ENCODE measurements at regions not wholly inside any gene's neighbourhood (a gene's known extent, or its start where the extent isn't known, plus 50 kb on each side); places are given as distances from the start of the nearest gene placed in this dataset.
A peak's percentile ranks its signal among the peaks of the same experiment; 100 is the strongest.

DNA sequence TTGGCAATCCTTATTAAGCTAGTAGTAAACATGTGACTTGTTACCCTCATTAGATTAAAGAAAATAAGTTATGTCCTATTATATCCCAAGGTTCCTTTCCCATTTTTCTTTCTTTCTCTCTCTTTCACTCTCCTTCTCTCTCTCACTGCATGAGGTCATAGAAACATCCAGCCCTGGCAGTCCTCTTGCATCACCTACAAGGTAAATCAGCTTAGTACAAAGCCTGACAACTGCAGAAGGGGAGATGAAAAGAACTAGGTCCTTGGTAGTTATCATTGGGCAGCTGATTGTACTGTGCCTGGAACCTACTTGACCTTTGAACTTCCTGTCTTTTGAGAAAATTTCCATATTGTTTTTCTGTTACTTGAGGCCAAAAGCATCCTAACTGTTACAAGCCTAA is 307.9 kb upstream of the SP8 start:
- no peak for FAIRE-seq
- ChIA-PET POLR2A (no interaction called here), CTCF (no interaction called here)

DNA sequence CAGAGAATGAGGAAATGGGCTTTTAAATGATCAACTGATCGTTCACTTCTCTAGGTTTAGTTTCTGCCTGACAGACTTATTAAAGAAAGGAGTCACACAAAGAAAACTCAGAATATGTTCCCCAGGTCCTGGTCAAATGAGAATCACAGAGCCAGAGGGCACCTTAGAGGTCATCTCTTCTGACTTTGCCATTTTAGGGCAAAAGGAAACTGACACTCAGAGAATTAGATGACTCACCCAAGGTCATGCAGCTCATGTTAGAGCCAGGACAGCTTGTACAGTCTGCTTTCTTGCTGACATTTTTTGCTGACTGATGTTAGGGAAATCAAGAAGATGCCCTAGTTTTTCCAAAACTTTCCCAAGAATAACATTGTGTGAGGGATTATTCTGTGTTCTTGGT is 312.7 kb upstream of the SP8 start:
- peak; percentile 12 for DNase-seq (ENCODE audit: low read depth, low spot score)
- ChIA-PET CTCF (interaction anchor here (0.8 kb wide), 1 partner anchor 19 kb away, joined by 3 read pairs; no protein-coding TSS in a partner anchor), SMC1A (ENCODE audit: uncharacterized antibody, unreplicated experiment) (interaction anchor here (1.1 kb wide), 1 partner anchor 14 kb away, joined by 4 read pairs; no protein-coding TSS in a partner anchor), POLR2A (no interaction called here), RAD21 (ENCODE audit: unreplicated experiment) (no interaction called here)
- BruUV-seq (replicated peaks), result no TSS peak
- Histone ChIP-seq H3K36me3 (ENCODE audit: control insufficient read depth in 2 of 2, insufficient read depth in 2 of 2, low read length in 1 of 2) (no peaks in the 10 kb centered on the region), H3K27me3 (replicated peaks in 1 of 2; ENCODE audit: control insufficient read depth in 2 of 2, insufficient read depth in 2 of 2, low read length in 1 of 2) (no peaks in the 10 kb centered on the region), H3K4me3 (no peak overlapping the region), H3K27ac (ENCODE audit: control insufficient read depth, insufficient read depth) (no peak overlapping the region), H3K9me3 (replicated peaks; ENCODE audit: control insufficient read depth, insufficient read depth, low read length) (no peaks in the 10 kb centered on the region), H2AFZ (ENCODE audit: control insufficient read depth, low read depth, low read length) (no peak overlapping the region), H4K20me1 (ENCODE audit: control insufficient read depth, insufficient read depth) (no peaks in the 10 kb centered on the region), H3K79me2 (ENCODE audit: control insufficient read depth, insufficient read depth, low read length) (no peaks in the 10 kb centered on the region), H3K4me2 (ENCODE audit: control insufficient read depth, insufficient read depth) (no peak overlapping the region), H3K4me1 (ENCODE audit: control insufficient read depth, insufficient read depth, low read length) (no peaks in the 10 kb centered on the region), H3K9ac (ENCODE audit: control insufficient read depth, insufficient read depth, low read length) (no peak overlapping the region)
- FAIRE-seq, result no peak
- in situ Hi-C loops (cut with MboI) (no loop called here), intact Hi-C loops (cut with micrococcal nuclease; ENCODE audit: unreplicated experiment) (no loop called here)
- 0% methylated on average over 1 of the region's 1 CpG for WGBS (ENCODE audit: insufficient coverage, insufficient replicate concordance, low lambda C conversion rate, missing lambda C conversion rate)
- peak; percentile 80 for ATAC-seq
- TF ChIP-seq PAX5 (IDR thresholded peaks at IDR 0.05; ENCODE audit: borderline replicate concordance, low read depth, low read length), result no peak
- TF ChIP-seq CHD2 (IDR thresholded peaks at IDR 0.05; ENCODE audit: borderline replicate concordance, low read depth, low read length), result no peak
- TF ChIP-seq NR2F1 (conservative IDR thresholded peaks at IDR 0.05), result peak; percentile 63; the same call in 1 of the 2 replicates
- no peak for TF ChIP-seq KLF5 (IDR thresholded peaks at IDR 0.05; ENCODE audit: partially characterized antibody)

More for the DNA sequence above, 307.9 kb upstream of the SP8 start:
- H3K27ac ChIP-seq (ENCODE audit: control insufficient read depth, insufficient read depth), result no peak overlapping the region
- no peaks in the 10 kb centered on the region for H3K9me3 ChIP-seq (replicated peaks; ENCODE audit: control insufficient read depth, insufficient read depth, low read length)
- RAD21 ChIA-PET (ENCODE audit: unreplicated experiment), result no interaction called here
- H3K36me3 ChIP-seq (ENCODE audit: control insufficient read depth in 2 of 2, insufficient read depth in 2 of 2, low read length in 1 of 2), result no peaks in the 10 kb centered on the region
- no peaks in the 10 kb centered on the region for H3K27me3 ChIP-seq (replicated peaks in 1 of 2; ENCODE audit: control insufficient read depth in 2 of 2, insufficient read depth in 2 of 2, low read length in 1 of 2)
- no peak for DNase-seq (ENCODE audit: low read depth, low spot score)
- H2AFZ ChIP-seq (ENCODE audit: control insufficient read depth, low read depth, low read length), result no peak overlapping the region
- ATAC-seq, result no peak
- H3K4me1 ChIP-seq (ENCODE audit: control insufficient read depth, insufficient read depth, low read length), result no peaks in the 10 kb centered on the region
- no peak overlapping the region for H3K4me3 ChIP-seq
- SMC1A ChIA-PET (ENCODE audit: uncharacterized antibody, unreplicated experiment), result interaction anchor here (0.7 to 1.1 kb wide), 2 partner anchors 10 to 159 kb away, joined by 3 read pairs; no protein-coding TSS in a partner anchor
- intact Hi-C loops (cut with micrococcal nuclease; ENCODE audit: unreplicated experiment), result no loop called here
- in situ Hi-C loops (cut with MboI), result no loop called here
- TF ChIP-seq NR2C1 (IDR thresholded peaks at IDR 0.05) (0 out of 2 replicates have a peak, but pooled peaks have one; percentile 12), EZH2 (IDR thresholded peaks at IDR 0.05; ENCODE audit: borderline replicate concordance, control insufficient read depth, low read depth, low read length) (no peak)
- H3K4me2 ChIP-seq (ENCODE audit: control insufficient read depth, insufficient read depth), result no peak overlapping the region
- no peaks in the 10 kb centered on the region for H4K20me1 ChIP-seq (ENCODE audit: control insufficient read depth, insufficient read depth)
- H3K79me2 ChIP-seq (ENCODE audit: control insufficient read depth, insufficient read depth, low read length), result no peaks in the 10 kb centered on the region
- H3K9ac ChIP-seq (ENCODE audit: control insufficient read depth, insufficient read depth, low read length), result no peak overlapping the region
- no TSS peak for BruUV-seq (replicated peaks)
